GM20431 (cell line): ENCODE measurements at regions not wholly inside any gene's neighbourhood (a gene's known extent, or its start where the extent isn't known, plus 50 kb on each side); places are given as distances from the start of the nearest gene placed in this dataset.

Source experiments
- in situ Hi-C: fragments of 300-500 bp; cut with MseI, MboI; formaldehyde crosslinking; loops from one replicate; pipeline ENCODE4 v1.15.0; 2020; ENCODE audit warnings: low sequenced_read_pairs; ENCODE audit not compliant: unreplicated experiment

- in situ Hi-C loops, result no loop called here
Observed at GRCh38 chr9:91161465-91162300, 200.0 kb downstream of the AUH start.

- in situ Hi-C loops, result no loop called here
Observed at GRCh38 chr9:91162311-91162710, 199.4 kb downstream of the AUH start.

GRCh38 chr9:91162784-91163443 lies 198.8 kb downstream of the AUH start:
- in situ Hi-C loops, result no loop called here

GRCh38 chr9:91163444-91163772 lies 198.3 kb downstream of the AUH start:
- in situ Hi-C loops, result no loop called here

- in situ Hi-C loops, result no loop called here
Observed at GRCh38 chr9:91163773-91164471, 197.8 kb downstream of the AUH start.
